ENCODE measurements at regions not wholly inside any gene's neighbourhood (a gene's known extent, or its start where the extent isn't known, plus 50 kb on each side); places are given as distances from the start of the nearest gene placed in this dataset.

- Histone ChIP-seq H3K27ac (no peak overlapping the region), H3K27me3 (no peaks in the 10 kb centered on the region), H3K4me1 (no peaks in the 10 kb centered on the region), H3K4me3 (no peak overlapping the region), H3K36me3 (no peaks in the 10 kb centered on the region), H3K9me3 (no peaks in the 10 kb centered on the region)
- TF ChIP-seq, protein P1, sequence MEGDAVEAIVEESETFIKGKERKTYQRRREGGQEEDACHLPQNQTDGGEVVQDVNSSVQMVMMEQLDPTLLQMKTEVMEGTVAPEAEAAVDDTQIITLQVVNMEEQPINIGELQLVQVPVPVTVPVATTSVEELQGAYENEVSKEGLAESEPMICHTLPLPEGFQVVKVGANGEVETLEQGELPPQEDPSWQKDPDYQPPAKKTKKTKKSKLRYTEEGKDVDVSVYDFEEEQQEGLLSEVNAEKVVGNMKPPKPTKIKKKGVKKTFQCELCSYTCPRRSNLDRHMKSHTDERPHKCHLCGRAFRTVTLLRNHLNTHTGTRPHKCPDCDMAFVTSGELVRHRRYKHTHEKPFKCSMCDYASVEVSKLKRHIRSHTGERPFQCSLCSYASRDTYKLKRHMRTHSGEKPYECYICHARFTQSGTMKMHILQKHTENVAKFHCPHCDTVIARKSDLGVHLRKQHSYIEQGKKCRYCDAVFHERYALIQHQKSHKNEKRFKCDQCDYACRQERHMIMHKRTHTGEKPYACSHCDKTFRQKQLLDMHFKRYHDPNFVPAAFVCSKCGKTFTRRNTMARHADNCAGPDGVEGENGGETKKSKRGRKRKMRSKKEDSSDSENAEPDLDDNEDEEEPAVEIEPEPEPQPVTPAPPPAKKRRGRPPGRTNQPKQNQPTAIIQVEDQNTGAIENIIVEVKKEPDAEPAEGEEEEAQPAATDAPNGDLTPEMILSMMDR (IDR thresholded peaks at IDR 0.05), result no peak
- TF ChIP-seq POLR2A (IDR thresholded peaks at IDR 0.05), result no peak
- intact Hi-C loops (cut with DNase I), result no loop called here
- DNase-seq, result no peak
- 54% methylated on average over 3 of the region's 3 CpGs for WGBS (ENCODE audit: insufficient coverage, low coverage, low lambda C conversion rate, missing lambda C conversion rate)
- no peak for ATAC-seq
These were observed 87.0 kb upstream of the RUNX1 start for GRCh38 chr21:35136106-35136505.

- H3K4me3 ChIP-seq, result no peak overlapping the region
- H3K4me1 ChIP-seq, result no peaks in the 10 kb centered on the region
- no peak overlapping the region for H3K27ac ChIP-seq
- 80% methylated on average over 7 of the region's 7 CpGs for WGBS (ENCODE audit: insufficient coverage, low coverage, low lambda C conversion rate, missing lambda C conversion rate)
- H3K27me3 ChIP-seq, result no peaks in the 10 kb centered on the region
- DNase-seq, result no peak
- H3K9me3 ChIP-seq, result no peaks in the 10 kb centered on the region
- intact Hi-C loops (cut with DNase I), result no loop called here
- ATAC-seq, result no peak
- no peaks in the 10 kb centered on the region for H3K36me3 ChIP-seq
- TF ChIP-seq, protein P1 (IDR thresholded peaks at IDR 0.05), result no peak
- TF ChIP-seq POLR2A (IDR thresholded peaks at IDR 0.05), result no peak
These were observed 86.4 kb upstream of the RUNX1 start for GRCh38 chr21:35135481-35135880.

- ATAC-seq (no peak), DNase-seq (no peak)
- intact Hi-C loops (cut with DNase I), result no loop called here
- 77% methylated on average over 2 of the region's 2 CpGs for WGBS (ENCODE audit: insufficient coverage, low coverage, low lambda C conversion rate, missing lambda C conversion rate)
- no peak overlapping the region for H3K4me3 ChIP-seq
- no peaks in the 10 kb centered on the region for H3K27me3 ChIP-seq
- no peaks in the 10 kb centered on the region for H3K36me3 ChIP-seq
- no peak overlapping the region for H3K27ac ChIP-seq
- TF ChIP-seq, protein P1 (IDR thresholded peaks at IDR 0.05), result no peak
- no peak for TF ChIP-seq POLR2A (IDR thresholded peaks at IDR 0.05)
- H3K4me1 ChIP-seq, result no peaks in the 10 kb centered on the region
- H3K9me3 ChIP-seq, result no peaks in the 10 kb centered on the region
These were observed 85.2 kb upstream of the RUNX1 start for GRCh38 chr21:35134309-35134708.

DNA sequence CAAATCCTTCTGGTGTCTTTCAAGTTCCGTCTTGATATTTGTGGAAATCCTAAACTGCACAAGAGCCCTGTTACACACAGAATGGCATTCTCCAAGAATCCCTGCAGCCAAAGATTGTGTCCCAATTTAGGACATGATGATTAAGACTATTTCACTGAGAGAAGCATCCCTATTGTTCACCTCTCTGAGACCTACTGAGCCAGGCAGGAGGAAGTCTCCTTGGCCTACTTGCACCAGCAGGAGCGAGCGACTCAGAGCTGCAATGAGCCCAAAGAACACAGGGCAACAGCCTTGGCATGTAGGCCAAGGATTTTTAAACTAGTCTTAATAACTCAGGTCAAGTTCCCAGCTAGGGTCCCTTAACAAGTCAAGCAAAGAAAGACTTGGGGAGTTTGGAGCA is 79.4 kb upstream of the RUNX1 start:
- no peak for DNase-seq
- intact Hi-C loops (cut with DNase I), result no loop called here
- H3K27me3 ChIP-seq, result no peaks in the 10 kb centered on the region
- WGBS (ENCODE audit: insufficient coverage, low coverage, low lambda C conversion rate, missing lambda C conversion rate), result 100% methylated on average over 1 of the region's 3 CpGs
- H3K36me3 ChIP-seq, result no peaks in the 10 kb centered on the region
- TF ChIP-seq POLR2A (IDR thresholded peaks at IDR 0.05), result no peak
- TF ChIP-seq, protein P1 (IDR thresholded peaks at IDR 0.05), result no peak
- H3K4me3 ChIP-seq, result no peak overlapping the region
- H3K27ac ChIP-seq, result no peak overlapping the region
- no peaks in the 10 kb centered on the region for H3K9me3 ChIP-seq
- ATAC-seq, result no peak
- no peaks in the 10 kb centered on the region for H3K4me1 ChIP-seq

DNA sequence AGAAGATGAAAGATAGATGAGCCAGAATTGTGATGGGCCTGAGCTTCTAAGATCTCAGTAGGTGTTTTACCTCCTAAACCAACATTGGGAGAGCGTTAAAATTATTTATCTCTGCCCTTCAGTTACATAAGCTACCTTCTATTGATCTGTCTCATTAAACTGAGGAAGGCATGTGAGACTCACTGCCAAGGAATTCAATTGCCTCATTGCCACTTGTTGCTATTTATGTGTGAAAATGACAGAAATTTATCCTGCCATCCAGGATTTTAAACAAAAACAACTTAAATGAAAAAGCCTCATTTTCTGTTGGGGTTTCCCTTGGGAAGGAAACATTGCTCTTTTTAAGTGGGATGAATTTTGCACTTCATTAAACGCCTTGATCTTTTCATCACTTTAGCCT is 78.7 kb upstream of the RUNX1 start:
- Histone ChIP-seq H3K27me3 (no peaks in the 10 kb centered on the region), H3K4me3 (no peak overlapping the region), H3K27ac (no peak overlapping the region), H3K9me3 (no peaks in the 10 kb centered on the region), H3K4me1 (no peaks in the 10 kb centered on the region), H3K36me3 (no peaks in the 10 kb centered on the region)
- 67% methylated on average over 2 of the region's 2 CpGs for WGBS (ENCODE audit: insufficient coverage, low coverage, low lambda C conversion rate, missing lambda C conversion rate)
- intact Hi-C loops (cut with DNase I), result no loop called here
- no peak for ATAC-seq
- TF ChIP-seq, protein P1 (IDR thresholded peaks at IDR 0.05), result no peak
- TF ChIP-seq POLR2A (IDR thresholded peaks at IDR 0.05), result no peak
- DNase-seq, result no peak
